Ovary (tissue), 3 donors: ENCODE measurements at regions not wholly inside any gene's neighbourhood (a gene's known extent, or its start where the extent isn't known, plus 50 kb on each side); places are given as distances from the start of the nearest gene placed in this dataset.

Source experiments
- CTCF ChIP-seq, 3 donors: fragments of 450-650 bp in 2 of 3; fragments of 200-600 bp in 1 of 3; IDR thresholded peaks; one replicate each; pipeline versions ENCODE4 v1.5.1 to v1.8.0; 2016 to 2022; ENCODE audit warnings: antibody characterized with exemption in 3 of 3, mild to moderate bottlenecking in 1 of 3
- EP300 ChIP-seq: sonication (generic); formaldehyde crosslinking; IDR thresholded peaks from one replicate; pipeline ENCODE4 v1.6.1; 2017; ENCODE audit warnings: antibody characterized with exemption
- POLR2A ChIP-seq: fragments of 450-650 bp; IDR thresholded peaks from one replicate; pipeline ENCODE4 v1.6.1; 2017; ENCODE audit warnings: antibody characterized with exemption, mild to moderate bottlenecking, moderate library complexity
- donor health status: DM: no; HTN: no; CAD: no.

- no peak for TF ChIP-seq CTCF (IDR thresholded peaks at IDR 0.05)
- no peak for TF ChIP-seq EP300
- no peak for TF ChIP-seq POLR2A
Observed at GRCh38 chr22:44603767-44604166, 98.2 kb upstream of the PRR5 start.
